ENCODE measurements at regions not wholly inside any gene's neighbourhood (a gene's known extent, or its start where the extent isn't known, plus 50 kb on each side); places are given as distances from the start of the nearest gene placed in this dataset.

DNA sequence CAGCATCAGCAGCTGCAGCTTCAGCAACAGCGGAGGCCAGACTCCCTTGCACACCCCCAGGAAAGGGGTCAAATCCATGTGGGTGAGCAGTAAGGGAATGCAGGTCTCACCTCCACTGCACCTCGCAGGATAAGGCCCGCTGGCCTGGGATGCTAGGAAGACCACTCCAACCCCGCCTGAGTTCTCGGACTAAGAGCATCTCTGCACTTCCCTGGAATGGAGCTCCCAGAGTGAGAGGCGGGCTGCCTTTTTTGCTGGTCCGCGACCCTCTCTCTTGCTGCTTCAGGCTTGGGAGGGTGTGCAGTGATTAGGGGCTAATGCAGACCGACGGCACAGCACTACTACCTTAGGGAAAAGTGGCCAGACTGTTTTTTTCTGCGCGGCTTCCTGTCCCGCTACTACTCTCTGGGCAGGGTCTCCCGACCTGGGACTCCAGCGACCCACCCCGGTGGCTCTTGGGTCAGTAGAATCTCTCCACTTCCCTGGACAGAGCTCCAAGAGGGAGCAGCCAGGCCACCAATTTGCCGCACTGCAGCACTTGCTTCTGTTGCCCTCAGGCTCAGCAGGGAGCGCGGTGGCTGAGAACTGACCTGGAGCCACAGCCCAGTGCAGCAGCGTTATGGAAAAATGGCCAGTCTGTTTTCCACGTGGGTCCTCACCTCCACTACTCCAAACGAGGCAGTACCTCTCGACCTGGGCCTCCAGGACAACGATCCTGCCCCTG is 480.4 kb downstream of the CDH8 start:
- Histone ChIP-seq H3K9me3 (ENCODE audit: low read depth) (no peaks in the 10 kb centered on the region), H3K36me3 (replicated peaks; ENCODE audit: insufficient read depth, low read depth) (no peaks in the 10 kb centered on the region), H2AFZ (no peak overlapping the region), H4K20me1 (ENCODE audit: insufficient read depth, poor library complexity, severe bottlenecking) (no peaks in the 10 kb centered on the region), H3K27me3 (no peaks in the 10 kb centered on the region), H3K4me3 (no peak overlapping the region), H3K9me2 (replicated peaks; ENCODE audit: insufficient read depth) (no peaks in the 10 kb centered on the region), H3K27ac (no peak overlapping the region), H3K79me2 (no peaks in the 10 kb centered on the region), H3K4me1 (ENCODE audit: insufficient read depth) (no peaks in the 10 kb centered on the region), H3K4me2 (no peak overlapping the region)
- 92% methylated on average over 24 of the region's 24 CpGs for WGBS (ENCODE audit: low lambda C conversion rate, missing lambda C conversion rate)
- TF ChIP-seq, protein P1, sequence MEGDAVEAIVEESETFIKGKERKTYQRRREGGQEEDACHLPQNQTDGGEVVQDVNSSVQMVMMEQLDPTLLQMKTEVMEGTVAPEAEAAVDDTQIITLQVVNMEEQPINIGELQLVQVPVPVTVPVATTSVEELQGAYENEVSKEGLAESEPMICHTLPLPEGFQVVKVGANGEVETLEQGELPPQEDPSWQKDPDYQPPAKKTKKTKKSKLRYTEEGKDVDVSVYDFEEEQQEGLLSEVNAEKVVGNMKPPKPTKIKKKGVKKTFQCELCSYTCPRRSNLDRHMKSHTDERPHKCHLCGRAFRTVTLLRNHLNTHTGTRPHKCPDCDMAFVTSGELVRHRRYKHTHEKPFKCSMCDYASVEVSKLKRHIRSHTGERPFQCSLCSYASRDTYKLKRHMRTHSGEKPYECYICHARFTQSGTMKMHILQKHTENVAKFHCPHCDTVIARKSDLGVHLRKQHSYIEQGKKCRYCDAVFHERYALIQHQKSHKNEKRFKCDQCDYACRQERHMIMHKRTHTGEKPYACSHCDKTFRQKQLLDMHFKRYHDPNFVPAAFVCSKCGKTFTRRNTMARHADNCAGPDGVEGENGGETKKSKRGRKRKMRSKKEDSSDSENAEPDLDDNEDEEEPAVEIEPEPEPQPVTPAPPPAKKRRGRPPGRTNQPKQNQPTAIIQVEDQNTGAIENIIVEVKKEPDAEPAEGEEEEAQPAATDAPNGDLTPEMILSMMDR (IDR thresholded peaks at IDR 0.05; ENCODE audit: poor library complexity) = no peak
- DNase-seq (ENCODE audit: low spot score) = no peak

DNA sequence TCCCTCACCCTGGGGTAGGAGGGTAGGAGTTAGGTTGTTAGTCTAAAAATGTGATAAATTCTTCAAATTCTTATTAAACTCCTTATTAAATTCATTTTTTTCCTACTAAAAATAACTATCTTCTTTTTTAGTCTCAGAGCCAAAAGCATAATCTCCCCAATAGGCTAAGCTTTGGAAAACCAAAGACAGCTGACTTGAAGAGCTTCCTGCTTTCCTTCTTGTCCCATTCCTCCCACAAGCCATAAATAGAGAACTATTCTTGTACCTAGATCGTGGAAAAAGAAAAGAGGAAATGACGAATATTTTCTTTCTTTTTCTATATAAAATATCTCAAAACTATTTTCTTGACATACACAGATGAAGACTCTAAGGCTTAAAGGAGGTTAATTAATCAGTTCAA is 486.9 kb downstream of the CDH8 start:
- Histone ChIP-seq H3K36me3 (replicated peaks; ENCODE audit: insufficient read depth, low read depth) (no peaks in the 10 kb centered on the region), H3K4me2 (no peak overlapping the region), H4K20me1 (ENCODE audit: insufficient read depth, poor library complexity, severe bottlenecking) (no peaks in the 10 kb centered on the region), H3K4me1 (ENCODE audit: insufficient read depth) (no peaks in the 10 kb centered on the region), H3K9me2 (replicated peaks; ENCODE audit: insufficient read depth) (no peaks in the 10 kb centered on the region), H3K9me3 (ENCODE audit: low read depth) (no peaks in the 10 kb centered on the region), H3K27me3 (no peaks in the 10 kb centered on the region), H3K79me2 (no peaks in the 10 kb centered on the region), H2AFZ (no peak overlapping the region), H3K27ac (no peak overlapping the region), H3K4me3 (no peak overlapping the region)
- 75% methylated on average over 2 of the region's 2 CpGs for WGBS (ENCODE audit: low lambda C conversion rate, missing lambda C conversion rate)
- TF ChIP-seq EZH2phosphoT487 (IDR thresholded peaks at IDR 0.05; ENCODE audit: low read depth, severe bottlenecking, unreplicated experiment) = no peak
- no peak for TF ChIP-seq EZH2 (IDR thresholded peaks at IDR 0.05; ENCODE audit: borderline replicate concordance)
- TF ChIP-seq, protein P1 (IDR thresholded peaks at IDR 0.05; ENCODE audit: poor library complexity) = no peak
- no peak for DNase-seq (ENCODE audit: low spot score)

DNA sequence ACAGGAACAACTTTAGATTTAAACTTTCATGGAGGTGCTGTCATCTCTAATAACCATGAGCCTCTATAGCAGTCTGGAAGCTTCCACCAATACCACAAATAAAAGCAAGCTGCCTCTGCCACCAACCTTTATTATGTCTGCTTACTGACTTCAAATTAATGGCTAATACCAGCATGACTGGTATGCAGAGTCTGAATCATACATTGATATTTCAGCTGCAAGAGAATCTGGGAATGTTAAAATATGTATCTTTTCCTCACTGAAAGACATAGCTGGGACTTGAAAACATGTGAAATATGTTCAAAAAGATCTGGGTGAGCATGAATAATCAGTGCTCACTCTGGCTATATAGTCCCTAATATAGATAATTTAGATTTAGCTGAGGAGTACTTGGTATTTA is 488.6 kb downstream of the CDH8 start:
- Histone ChIP-seq H3K4me2 (no peak overlapping the region), H2AFZ (no peak overlapping the region), H3K9me2 (replicated peaks; ENCODE audit: insufficient read depth) (no peaks in the 10 kb centered on the region), H3K27ac (no peak overlapping the region), H3K27me3 (no peaks in the 10 kb centered on the region), H3K9me3 (ENCODE audit: low read depth) (no peaks in the 10 kb centered on the region), H3K4me3 (no peak overlapping the region), H3K4me1 (ENCODE audit: insufficient read depth) (no peaks in the 10 kb centered on the region), H3K36me3 (replicated peaks; ENCODE audit: insufficient read depth, low read depth) (no peaks in the 10 kb centered on the region), H3K79me2 (no peaks in the 10 kb centered on the region), H4K20me1 (ENCODE audit: insufficient read depth, poor library complexity, severe bottlenecking) (no peaks in the 10 kb centered on the region)
- no peak for DNase-seq (ENCODE audit: low spot score)
- TF ChIP-seq, protein P1 (IDR thresholded peaks at IDR 0.05; ENCODE audit: poor library complexity) = no peak

DNA sequence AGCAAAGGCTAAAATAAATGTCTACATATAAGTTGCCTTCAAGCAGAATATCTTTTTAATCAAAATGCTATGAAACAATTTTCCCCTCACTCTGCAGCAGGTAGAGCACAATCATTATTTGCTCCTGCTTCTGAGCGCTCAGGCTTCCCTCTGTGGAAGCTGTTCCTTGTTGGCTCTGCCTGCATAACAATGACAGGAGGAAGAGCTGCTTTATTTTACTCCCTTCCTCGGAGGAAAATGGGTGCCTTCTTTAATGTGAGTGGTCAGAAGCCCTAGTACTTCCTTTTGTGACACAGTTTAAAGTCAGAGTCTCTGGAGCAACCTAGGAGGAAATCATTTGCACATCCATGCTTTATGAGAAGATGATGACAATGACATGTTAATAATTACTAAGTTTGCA is 492.1 kb downstream of the CDH8 start:
- H3K4me3 ChIP-seq = no peak overlapping the region
- 49% methylated on average over 2 of the region's 2 CpGs for WGBS (ENCODE audit: low lambda C conversion rate, missing lambda C conversion rate)
- no peak for DNase-seq (ENCODE audit: low spot score)
- H3K79me2 ChIP-seq = no peaks in the 10 kb centered on the region
- H3K27me3 ChIP-seq = no peaks in the 10 kb centered on the region
- no peak overlapping the region for H2AFZ ChIP-seq
- H3K9me2 ChIP-seq (replicated peaks; ENCODE audit: insufficient read depth) = no peaks in the 10 kb centered on the region
- no peak overlapping the region for H3K27ac ChIP-seq
- H3K4me2 ChIP-seq = no peak overlapping the region
- H3K9me3 ChIP-seq (ENCODE audit: low read depth) = no peaks in the 10 kb centered on the region
- TF ChIP-seq EZH2 (IDR thresholded peaks at IDR 0.05; ENCODE audit: borderline replicate concordance) = no peak
- TF ChIP-seq EZH2phosphoT487 (IDR thresholded peaks at IDR 0.05; ENCODE audit: low read depth, severe bottlenecking, unreplicated experiment) = no peak
- TF ChIP-seq, protein P1 (IDR thresholded peaks at IDR 0.05; ENCODE audit: poor library complexity) = no peak
- no peaks in the 10 kb centered on the region for H3K4me1 ChIP-seq (ENCODE audit: insufficient read depth)
- no peaks in the 10 kb centered on the region for H3K36me3 ChIP-seq (replicated peaks; ENCODE audit: insufficient read depth, low read depth)
- H4K20me1 ChIP-seq (ENCODE audit: insufficient read depth, poor library complexity, severe bottlenecking) = no peaks in the 10 kb centered on the region

Data from hepatocyte (in vitro differentiated cells).